WTC11 (cell line): ENCODE measurements at regions not wholly inside any gene's neighbourhood (a gene's known extent, or its start where the extent isn't known, plus 50 kb on each side); places are given as distances from the start of the nearest gene placed in this dataset.

Experiments
- ATAC-seq: fragments of 200-7000 bp; cut with Tn5 transposase; 2 replicates; pipeline ENCODE4 v1.10.0; 2021; ENCODE audit warnings: mild to moderate bottlenecking, moderate library complexity
- CTCF ChIA-PET: fragments of 300-600 bp; sonication (Branson Sonifier 250); formaldehyde crosslinking; loops from one replicate; lab custom pipeline; 2021; ENCODE audit warnings: antibody characterized with exemption; lab: Charles Lee
- POLR2A ChIA-PET: fragments of 350-600 bp; sonication (Branson Sonifier 250); formaldehyde crosslinking; loops from one replicate; lab custom pipeline; 2021; ENCODE audit warnings: antibody characterized with exemption; lab: Charles Lee
- DNase-seq: peaks from one replicate; pipeline ENCODE4 v3.0.0; 2021; ENCODE audit warnings: low spot score
- H3K27ac Mint-ChIP-seq: 2 replicates; pipeline ENCODE4 v1.8.0; 2021; ENCODE audit warnings: mixed read lengths
- H3K27me3 Mint-ChIP-seq: 2 replicates; pipeline ENCODE4 v1.8.0; 2021; ENCODE audit warnings: low read depth, mild to moderate bottlenecking, moderate library complexity, mixed read lengths
- H3K36me3 Mint-ChIP-seq: 2 replicates; pipeline ENCODE4 v1.8.0; 2021; ENCODE audit warnings: mixed read lengths
- H3K4me1 Mint-ChIP-seq: 2 replicates; pipeline ENCODE4 v1.8.0; 2022; ENCODE audit warnings: mixed read lengths
- H3K4me3 Mint-ChIP-seq: 2 replicates; pipeline ENCODE4 v1.8.0; 2021; ENCODE audit warnings: mild to moderate bottlenecking, moderate library complexity, mixed read lengths
- H3K9me3 Mint-ChIP-seq: 2 replicates; pipeline ENCODE4 v1.8.0; 2021; ENCODE audit warnings: mixed read lengths
- ARID4B ChIP-seq: sonication (generic); formaldehyde crosslinking; IDR thresholded peaks from 2 replicates; pipeline ENCODE4 v1.8.0; 2023; ENCODE audit warnings: missing genetic modification reagents, mild to moderate bottlenecking, borderline replicate concordance
- CTCF ChIP-seq: fragments of 200-600 bp; IDR thresholded peaks from 2 replicates; pipeline ENCODE4 v1.8.0; 2022; ENCODE audit warnings: antibody characterized with exemption
- E2F4 ChIP-seq: sonication (generic); formaldehyde crosslinking; IDR thresholded peaks from 2 replicates; pipeline ENCODE4 v1.8.1; 2022; ENCODE audit warnings: low read depth, mild to moderate bottlenecking, moderate library complexity, missing genetic modification reagents, borderline replicate concordance
- ELF4 ChIP-seq: sonication (generic); formaldehyde crosslinking; IDR thresholded peaks from 2 replicates; pipeline ENCODE4 v1.8.1; 2022; ENCODE audit warnings: low read depth, mild to moderate bottlenecking, moderate library complexity, missing genetic modification reagents
- EMX1 ChIP-seq: fragments of 250-450 bp; sonication (Bioruptor Pico); IDR thresholded peaks from 2 replicates; pipeline ENCODE4 v1.8.0; 2021; ENCODE audit warnings: mild to moderate bottlenecking
- ETV6 ChIP-seq: sonication (generic); formaldehyde crosslinking; IDR thresholded peaks from 2 replicates; pipeline ENCODE4 v1.8.1; 2022; ENCODE audit warnings: mild to moderate bottlenecking, missing genetic modification reagents
- IRF2 ChIP-seq: sonication (generic); formaldehyde crosslinking; IDR thresholded peaks from 2 replicates; pipeline ENCODE4 v1.8.0; 2022; ENCODE audit warnings: low read depth, missing genetic modification reagents, borderline replicate concordance
- NR2C2 ChIP-seq: sonication (generic); formaldehyde crosslinking; IDR thresholded peaks from 2 replicates; pipeline ENCODE4 v1.8.0; 2022; ENCODE audit warnings: mild to moderate bottlenecking, missing genetic modification reagents
- NR3C1 ChIP-seq: sonication (generic); formaldehyde crosslinking; conservative IDR thresholded peaks from 2 replicates; pipeline ENCODE4 v1.8.1; 2023; ENCODE audit warnings: low read depth, mild to moderate bottlenecking, missing genetic modification reagents
- PRDM15 ChIP-seq: sonication (generic); formaldehyde crosslinking; IDR thresholded peaks from 2 replicates; pipeline ENCODE4 v1.8.0; 2022; ENCODE audit warnings: missing genetic modification reagents
- PREB ChIP-seq: sonication (generic); formaldehyde crosslinking; IDR thresholded peaks from 2 replicates; pipeline ENCODE4 v1.8.1; 2022; ENCODE audit warnings: mild to moderate bottlenecking, missing genetic modification reagents, moderate library complexity, borderline replicate concordance
- RORB ChIP-seq: fragments of 250-450 bp; sonication (Bioruptor Pico); IDR thresholded peaks from 2 replicates; pipeline ENCODE4 v1.9.0; 2021; ENCODE audit warnings: mild to moderate bottlenecking
- SMAD3 ChIP-seq: sonication (generic); formaldehyde crosslinking; IDR thresholded peaks from 2 replicates; pipeline ENCODE4 v1.8.0; 2022; ENCODE audit warnings: missing genetic modification reagents, mild to moderate bottlenecking, borderline replicate concordance
- SP1 ChIP-seq: sonication (generic); formaldehyde crosslinking; conservative IDR thresholded peaks from 2 replicates; pipeline ENCODE4 v1.8.1; 2022; ENCODE audit warnings: missing genetic modification reagents
- ZBTB21 ChIP-seq: sonication (generic); formaldehyde crosslinking; IDR thresholded peaks from 2 replicates; pipeline ENCODE4 v1.8.1; 2023; ENCODE audit warnings: mild to moderate bottlenecking, missing genetic modification reagents, borderline replicate concordance
- ZNF263 ChIP-seq: sonication (generic); formaldehyde crosslinking; IDR thresholded peaks from 2 replicates; pipeline ENCODE4 v1.8.1; 2022; ENCODE audit warnings: low read depth, mild to moderate bottlenecking, moderate library complexity, missing genetic modification reagents
- ZNF317 ChIP-seq: sonication (generic); formaldehyde crosslinking; IDR thresholded peaks from 2 replicates; pipeline ENCODE4 v1.8.1; 2023; ENCODE audit warnings: low read depth, mild to moderate bottlenecking, moderate library complexity, missing genetic modification reagents, borderline replicate concordance

- ATAC-seq (no peak), DNase-seq (no peak)
- CTCF ChIA-PET = no interaction called here
- Mint-ChIP-seq H3K36me3 (no peaks in the 10 kb centered on the region), H3K4me3 (no peak overlapping the region), H3K4me1 (peaks cover 25% of the 10 kb centered on the region), H3K27me3 (no peaks in the 10 kb centered on the region), H3K27ac (no peak overlapping the region), H3K9me3 (peaks cover 6% of the 10 kb centered on the region)
- POLR2A ChIA-PET = no interaction called here
- no peak for TF ChIP-seq SP1
- no peak for TF ChIP-seq PREB
- TF ChIP-seq E2F4 = no peak
- no peak for TF ChIP-seq ZNF317 (CRISPR knock-in tag)
- TF ChIP-seq ZNF263 (CRISPR knock-in tag) = no peak
- no peak for TF ChIP-seq CTCF
- no peak for TF ChIP-seq IRF2 (CRISPR knock-in tag)
- no peak for TF ChIP-seq PRDM15 (CRISPR knock-in tag)
- TF ChIP-seq ZBTB21 (CRISPR knock-in tag) = no peak
- no peak for TF ChIP-seq ELF4 (CRISPR knock-in tag)
- TF ChIP-seq ETV6 (CRISPR knock-in tag) = no peak
- no peak for TF ChIP-seq NR2C2
- TF ChIP-seq SMAD3 (CRISPR knock-in tag) = no peak
- TF ChIP-seq RORB = no peak
- no peak for TF ChIP-seq NR3C1
- TF ChIP-seq ARID4B = no peak
- no peak for TF ChIP-seq EMX1 (CRISPR knock-in tag)
These were observed 1030.5 kb downstream of the TLE4 start for GRCh38 chr9:80602291-80602690.
